ENCODE measurements at regions not wholly inside any gene's neighbourhood (a gene's known extent, or its start where the extent isn't known, plus 50 kb on each side); places are given as distances from the start of the nearest gene placed in this dataset.

GRCh38 chr10:3612183-3613001 is 172.6 kb downstream of the KLF6 start:
- Histone ChIP-seq H3K4me3 (replicated peaks in 1 of 3; ENCODE audit: insufficient read depth in 1 of 3, low read depth in 1 of 3, low read length in 3 of 3) (no peak overlapping the region), H3K9ac (replicated peaks; ENCODE audit: extremely low read depth, insufficient read depth, low read length) (no peak overlapping the region), H3K4me1 (ENCODE audit: control insufficient read depth, extremely low read depth, insufficient read depth, low read length) (no peaks in the 10 kb centered on the region), H3K27me3 (ENCODE audit: control insufficient read depth in 2 of 2, insufficient read depth in 2 of 2, low read length in 2 of 2) (peaks cover 0 to 2% of the 10 kb centered on the region in 2 experiments), H3K9me1 (replicated peaks; ENCODE audit: control insufficient read depth, extremely low read depth, insufficient read depth, low read length) (no peaks in the 10 kb centered on the region), H3K27ac (ENCODE audit: insufficient read depth, low read depth, low read length) (no peak overlapping the region), H4K20me1 (replicated peaks; ENCODE audit: control insufficient read depth, extremely low read depth, insufficient read depth, low read length) (no peaks in the 10 kb centered on the region), H3K36me3 (ENCODE audit: control insufficient read depth in 2 of 2, extremely low read depth in 1 of 2, insufficient read depth in 2 of 2, low read length in 2 of 2) (no peaks in the 10 kb centered on the region), H3K4me2 (ENCODE audit: insufficient read depth, low read length) (no peak overlapping the region), H2AFZ (ENCODE audit: low read depth, low read length) (no peak overlapping the region), H3K9me3 (replicated peaks; ENCODE audit: control insufficient read depth, insufficient read depth, low read length) (no peaks in the 10 kb centered on the region), H3K79me2 (ENCODE audit: control insufficient read depth, insufficient read depth, low read length) (no peaks in the 10 kb centered on the region)
- ChIA-PET POLR2A (no interaction called here), CTCF (no interaction called here)
- TF ChIP-seq GATA2 (IDR thresholded peaks at IDR 0.05; ENCODE audit: insufficient read depth, insufficient read length, low read depth, low read length) (no peak), FOS (IDR thresholded peaks at IDR 0.05; ENCODE audit: borderline replicate concordance, insufficient read depth, low read length) (no peak), MAX (IDR thresholded peaks at IDR 0.05; ENCODE audit: insufficient read depth, insufficient read length) (no peak), JUN (IDR thresholded peaks at IDR 0.05; ENCODE audit: borderline replicate concordance, insufficient read depth, insufficient read length, low read depth) (no peak), CTCF (IDR thresholded peaks at IDR 0.05; ENCODE audit: extremely low read depth in 1 of 2, insufficient read depth in 1 of 2, low read depth in 1 of 2, low read length in 2 of 2) (no peak), MYC (IDR thresholded peaks at IDR 0.05; ENCODE audit: low read depth, low read length) (no peak), POLR2AphosphoS5 (IDR thresholded peaks at IDR 0.05; ENCODE audit: insufficient read depth, low read depth, low read length) (no peak), EZH2 (IDR thresholded peaks at IDR 0.05; ENCODE audit: borderline replicate concordance, low read depth, low read length, severe bottlenecking) (no peak), POLR2A (IDR thresholded peaks at IDR 0.05; ENCODE audit: low read depth, low read length) (no peak)
- dilution Hi-C loops (cut with MboI; ENCODE audit: extremely low pct_ligation_motif_present, low sequenced_read_pairs) (no loop called here), intact Hi-C loops (cut with micrococcal nuclease) (no loop called here)
- FAIRE-seq (no peak), DNase-seq (ENCODE audit: low read depth, low spot score) (no peak)
- no TSS peak for BruUV-seq (replicated peaks)
